HL-60 (cell line): ENCODE measurements at regions not wholly inside any gene's neighbourhood (a gene's known extent, or its start where the extent isn't known, plus 50 kb on each side); places are given as distances from the start of the nearest gene placed in this dataset.

Experiments
- CTCF ChIP-seq: IDR thresholded peaks from one replicate; pipeline ENCODE4 v1.5.1; 2011; ENCODE audit warnings: low read length, control low read depth, inconsistent platforms; ENCODE audit not compliant: insufficient read depth
- POLR2AphosphoS5 ChIP-seq: IDR thresholded peaks from 2 replicates; pipeline ENCODE4 v1.6.1; 2012; ENCODE audit warnings: low read depth
- REST ChIP-seq: IDR thresholded peaks from 2 replicates; pipeline ENCODE4 v1.6.1; 2012; ENCODE audit warnings: low read depth; ENCODE audit not compliant: insufficient replicate concordance

GRCh38 chrX:25389266-25389665, 373.5 kb upstream of the ARX start:
- TF ChIP-seq CTCF (no peak), REST (no peak), POLR2AphosphoS5 (no peak)
